Endodermal cell (in vitro differentiated cells): ENCODE measurements at regions not wholly inside any gene's neighbourhood (a gene's known extent, or its start where the extent isn't known, plus 50 kb on each side); places are given as distances from the start of the nearest gene placed in this dataset.

Source experiments
- DNase-seq: peaks from one replicate; pipeline ENCODE4 v3.0.0-alpha.2; 2017
- H3K27ac ChIP-seq: 2 replicates; pipeline ENCODE4 v1.5.1; 2013; ENCODE audit warnings: mild to moderate bottlenecking, low read depth, low read length, moderate library complexity
- H3K27me3 ChIP-seq: 2 replicates; pipeline ENCODE4 v1.6.1; 2013; ENCODE audit warnings: mild to moderate bottlenecking, low read length, moderate library complexity; ENCODE audit not compliant: insufficient read depth, control insufficient read depth, poor library complexity, severe bottlenecking
- H3K36me3 ChIP-seq: 2 replicates; pipeline ENCODE4 v1.7.0; 2013; ENCODE audit warnings: mild to moderate bottlenecking, low read length, moderate library complexity; ENCODE audit not compliant: control insufficient read depth, insufficient read depth
- H3K4me1 ChIP-seq: one replicate; pipeline ENCODE4 v1.7.0; 2013; ENCODE audit warnings: low read length; ENCODE audit not compliant: control insufficient read depth, insufficient read depth
- H3K4me3 ChIP-seq: 2 replicates; pipeline ENCODE4 v1.5.1; 2013; ENCODE audit warnings: mild to moderate bottlenecking, low read length, moderate library complexity
- H3K9ac ChIP-seq: 2 replicates; pipeline ENCODE4 v1.6.1; 2013; ENCODE audit warnings: mild to moderate bottlenecking, low read length, moderate library complexity; ENCODE audit not compliant: poor library complexity, severe bottlenecking; ENCODE audit errors: extremely low read depth
- H3K9me3 ChIP-seq: 2 replicates; pipeline ENCODE4 v1.6.1; 2013; ENCODE audit warnings: mild to moderate bottlenecking, low read length, moderate library complexity; ENCODE audit not compliant: control insufficient read depth
- H3K27ac Mint-ChIP-seq: 2 replicates; pipeline ENCODE4 v1.8.0; 2020; ENCODE audit warnings: mixed read lengths
- H3K27me3 Mint-ChIP-seq: 2 replicates; pipeline ENCODE4 v1.8.0; 2021; ENCODE audit warnings: mild to moderate bottlenecking, mixed read lengths; ENCODE audit not compliant: insufficient read depth
- H3K36me3 Mint-ChIP-seq: 2 replicates; pipeline ENCODE4 v1.8.0; 2020; ENCODE audit warnings: low read depth, mixed read lengths
- H3K4me1 Mint-ChIP-seq: 2 replicates; pipeline ENCODE4 v1.8.0; 2020; ENCODE audit warnings: mixed read lengths
- H3K4me3 Mint-ChIP-seq: 2 replicates; pipeline ENCODE4 v1.8.0; 2020; ENCODE audit warnings: mild to moderate bottlenecking, moderate library complexity, mixed read lengths
- H3K9me3 Mint-ChIP-seq: 2 replicates; pipeline ENCODE4 v1.8.0; 2020; ENCODE audit warnings: mild to moderate bottlenecking, mixed read lengths
- CTCF ChIP-seq: fragments of 200-600 bp; sonication (generic); conservative IDR thresholded peaks from 2 replicates; pipeline ENCODE4 v1.5.0; 2021; ENCODE audit warnings: antibody characterized with exemption, mild to moderate bottlenecking
- WGBS, 2 experiments: methylation state at CpG; one replicate each; pipeline versions ENCODE4 v1.1.5 to v1.1.7; 2013; ENCODE audit warnings: missing lambda C conversion rate in 2 of 2, mixed read lengths in 1 of 2; ENCODE audit not compliant: insufficient coverage in 1 of 2, insufficient read length in 1 of 2; 5-methylcytosine and 5-hydroxymethylcytosine counted together

GRCh38 chr5:115463983-115464382 is 80.6 kb downstream of the FEM1C start:
- no peaks in the 10 kb centered on the region for H3K27me3 Mint-ChIP-seq
- H3K9ac ChIP-seq: no peak overlapping the region
- H3K4me3 Mint-ChIP-seq: no peak overlapping the region
- no peak overlapping the region for H3K4me3 ChIP-seq
- no peak for DNase-seq
- H3K9me3 Mint-ChIP-seq: no peaks in the 10 kb centered on the region
- H3K9me3 ChIP-seq: no peaks in the 10 kb centered on the region
- no peak for TF ChIP-seq CTCF
- H3K27ac ChIP-seq: no peak overlapping the region
- H3K27me3 ChIP-seq: no peaks in the 10 kb centered on the region
- no peaks in the 10 kb centered on the region for H3K4me1 ChIP-seq
- WGBS, 2 experiments: no CpG with 5 or more reads among the region's 1 CpG
- H3K36me3 ChIP-seq: no peaks in the 10 kb centered on the region
- H3K4me1 Mint-ChIP-seq: no peaks in the 10 kb centered on the region
- H3K36me3 Mint-ChIP-seq: no peaks in the 10 kb centered on the region
- no peak overlapping the region for H3K27ac Mint-ChIP-seq

GRCh38 chr5:115461506-115462290 is 82.9 kb downstream of the FEM1C start:
- H3K27ac Mint-ChIP-seq: no peak overlapping the region
- H3K27me3 Mint-ChIP-seq: no peaks in the 10 kb centered on the region
- H3K9me3 Mint-ChIP-seq: no peaks in the 10 kb centered on the region
- no peaks in the 10 kb centered on the region for H3K4me1 Mint-ChIP-seq
- H3K4me3 Mint-ChIP-seq: no peak overlapping the region
- no peak for DNase-seq
- Histone ChIP-seq H3K36me3 (no peaks in the 10 kb centered on the region), H3K27me3 (no peaks in the 10 kb centered on the region), H3K9me3 (no peaks in the 10 kb centered on the region), H3K4me3 (no peak overlapping the region), H3K27ac (no peak overlapping the region), H3K4me1 (no peaks in the 10 kb centered on the region), H3K9ac (no peak overlapping the region)
- no peak for TF ChIP-seq CTCF
- H3K36me3 Mint-ChIP-seq: no peaks in the 10 kb centered on the region

GRCh38 chr5:115461093-115461492 is 83.5 kb downstream of the FEM1C start:
- H3K27ac ChIP-seq: no peak overlapping the region
- no peak overlapping the region for H3K4me3 ChIP-seq
- H3K27me3 Mint-ChIP-seq: no peaks in the 10 kb centered on the region
- H3K9ac ChIP-seq: no peak overlapping the region
- H3K4me1 Mint-ChIP-seq: no peaks in the 10 kb centered on the region
- no peak for TF ChIP-seq CTCF
- H3K4me3 Mint-ChIP-seq: no peak overlapping the region
- H3K9me3 Mint-ChIP-seq: no peaks in the 10 kb centered on the region
- H3K36me3 Mint-ChIP-seq: no peaks in the 10 kb centered on the region
- WGBS, 2 experiments: 82 to 94% methylated on average over 4 of the region's 4 CpGs
- DNase-seq: no peak
- H3K9me3 ChIP-seq: no peaks in the 10 kb centered on the region
- no peak overlapping the region for H3K27ac Mint-ChIP-seq
- H3K36me3 ChIP-seq: no peaks in the 10 kb centered on the region
- no peaks in the 10 kb centered on the region for H3K27me3 ChIP-seq
- no peaks in the 10 kb centered on the region for H3K4me1 ChIP-seq
